ENCODE measurements at regions not wholly inside any gene's neighbourhood (a gene's known extent, or its start where the extent isn't known, plus 50 kb on each side); places are given as distances from the start of the nearest gene placed in this dataset.

DNA sequence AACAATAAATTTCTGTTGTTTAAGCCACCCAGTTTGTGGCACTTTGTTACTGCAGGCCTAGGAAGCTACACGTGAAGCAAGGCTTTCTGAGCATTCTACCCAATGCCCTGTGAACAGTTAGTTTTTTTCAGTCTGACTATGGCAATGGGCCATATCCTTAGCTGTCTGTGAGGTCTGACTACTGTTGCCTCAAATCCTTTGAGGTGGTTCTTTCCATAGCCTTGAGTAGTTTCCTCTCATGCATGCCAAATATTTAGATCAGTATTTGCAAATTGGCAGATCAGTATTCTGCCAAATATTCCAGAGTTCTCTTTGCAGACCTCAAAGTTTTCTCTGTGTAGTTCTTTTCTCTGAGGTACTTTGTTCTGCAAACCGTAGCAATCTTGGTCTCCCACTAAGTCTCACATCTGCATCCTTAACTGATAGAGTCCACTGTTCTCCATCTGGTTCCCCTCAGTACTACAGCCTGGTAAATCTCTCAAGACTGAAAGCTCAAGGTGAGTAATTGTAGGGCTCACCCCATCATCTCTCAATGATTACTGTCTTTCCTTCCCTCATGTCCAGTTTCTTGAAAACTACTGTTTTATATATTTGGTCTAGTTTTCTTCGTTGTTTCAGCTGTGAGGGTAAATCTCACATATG is 984.9 kb upstream of the INTU start:
- TF ChIP-seq, protein P1, sequence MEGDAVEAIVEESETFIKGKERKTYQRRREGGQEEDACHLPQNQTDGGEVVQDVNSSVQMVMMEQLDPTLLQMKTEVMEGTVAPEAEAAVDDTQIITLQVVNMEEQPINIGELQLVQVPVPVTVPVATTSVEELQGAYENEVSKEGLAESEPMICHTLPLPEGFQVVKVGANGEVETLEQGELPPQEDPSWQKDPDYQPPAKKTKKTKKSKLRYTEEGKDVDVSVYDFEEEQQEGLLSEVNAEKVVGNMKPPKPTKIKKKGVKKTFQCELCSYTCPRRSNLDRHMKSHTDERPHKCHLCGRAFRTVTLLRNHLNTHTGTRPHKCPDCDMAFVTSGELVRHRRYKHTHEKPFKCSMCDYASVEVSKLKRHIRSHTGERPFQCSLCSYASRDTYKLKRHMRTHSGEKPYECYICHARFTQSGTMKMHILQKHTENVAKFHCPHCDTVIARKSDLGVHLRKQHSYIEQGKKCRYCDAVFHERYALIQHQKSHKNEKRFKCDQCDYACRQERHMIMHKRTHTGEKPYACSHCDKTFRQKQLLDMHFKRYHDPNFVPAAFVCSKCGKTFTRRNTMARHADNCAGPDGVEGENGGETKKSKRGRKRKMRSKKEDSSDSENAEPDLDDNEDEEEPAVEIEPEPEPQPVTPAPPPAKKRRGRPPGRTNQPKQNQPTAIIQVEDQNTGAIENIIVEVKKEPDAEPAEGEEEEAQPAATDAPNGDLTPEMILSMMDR (IDR thresholded peaks at IDR 0.05; ENCODE audit: extremely low read depth in 1 of 2, insufficient read depth in 1 of 2, low read depth in 1 of 2, low read length in 2 of 2), result no peak
- no peak for TF ChIP-seq POLR2A (IDR thresholded peaks at IDR 0.05; ENCODE audit: low read depth, low read length)
